PC-9 (cell line): ENCODE measurements at regions not wholly inside any gene's neighbourhood (a gene's known extent, or its start where the extent isn't known, plus 50 kb on each side); places are given as distances from the start of the nearest gene placed in this dataset.

Source experiments
- EZH2 ChIP-seq: fragments of 200-600 bp; sonication (generic); IDR thresholded peaks from 2 replicates; pipeline ENCODE4 v1.8.0; 2017; ENCODE audit warnings: antibody characterized with exemption, low read depth
- TF ChIP-seq, protein P1 (sequence below): fragments of 200-600 bp; sonication (generic); conservative IDR thresholded peaks from 2 replicates; pipeline ENCODE4 v1.6.1; 2017; ENCODE audit warnings: mixed run types, antibody characterized with exemption, mild to moderate bottlenecking, moderate library complexity

- TF ChIP-seq, protein P1, sequence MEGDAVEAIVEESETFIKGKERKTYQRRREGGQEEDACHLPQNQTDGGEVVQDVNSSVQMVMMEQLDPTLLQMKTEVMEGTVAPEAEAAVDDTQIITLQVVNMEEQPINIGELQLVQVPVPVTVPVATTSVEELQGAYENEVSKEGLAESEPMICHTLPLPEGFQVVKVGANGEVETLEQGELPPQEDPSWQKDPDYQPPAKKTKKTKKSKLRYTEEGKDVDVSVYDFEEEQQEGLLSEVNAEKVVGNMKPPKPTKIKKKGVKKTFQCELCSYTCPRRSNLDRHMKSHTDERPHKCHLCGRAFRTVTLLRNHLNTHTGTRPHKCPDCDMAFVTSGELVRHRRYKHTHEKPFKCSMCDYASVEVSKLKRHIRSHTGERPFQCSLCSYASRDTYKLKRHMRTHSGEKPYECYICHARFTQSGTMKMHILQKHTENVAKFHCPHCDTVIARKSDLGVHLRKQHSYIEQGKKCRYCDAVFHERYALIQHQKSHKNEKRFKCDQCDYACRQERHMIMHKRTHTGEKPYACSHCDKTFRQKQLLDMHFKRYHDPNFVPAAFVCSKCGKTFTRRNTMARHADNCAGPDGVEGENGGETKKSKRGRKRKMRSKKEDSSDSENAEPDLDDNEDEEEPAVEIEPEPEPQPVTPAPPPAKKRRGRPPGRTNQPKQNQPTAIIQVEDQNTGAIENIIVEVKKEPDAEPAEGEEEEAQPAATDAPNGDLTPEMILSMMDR, result no peak
- no peak for TF ChIP-seq EZH2
These were observed 388.3 kb upstream of the CELF4 start for GRCh38 chr18:37953876-37954275.
